HG03039 (cell line): ENCODE measurements at regions not wholly inside any gene's neighbourhood (a gene's known extent, or its start where the extent isn't known, plus 50 kb on each side); places are given as distances from the start of the nearest gene placed in this dataset.

Source experiments
- ATAC-seq: cut with Tn5 transposase; IDR thresholded peaks from one replicate; pipeline ENCODE4 v1.9.1; 2021; ENCODE audit warnings: mild to moderate bottlenecking, moderate library complexity; ENCODE audit not compliant: unreplicated experiment

- no peak for ATAC-seq
Measured at GRCh38 chr2:30310371-30310770, 79.0 kb downstream of the LBH start.

- ATAC-seq, result peak; percentile 57
Measured at GRCh38 chr2:30310955-30311354, 79.6 kb downstream of the LBH start.

- no peak for ATAC-seq
Measured at GRCh38 chr2:30311711-30312110, 80.4 kb downstream of the LBH start.

- ATAC-seq, result no peak
Measured at GRCh38 chr2:30312916-30313315, 81.6 kb downstream of the LBH start.

GRCh38 chr2:30314981-30315380, 83.6 kb downstream of the LBH start:
- no peak for ATAC-seq

GRCh38 chr2:30315391-30316063, 84.2 kb downstream of the LBH start:
- no peak for ATAC-seq

- no peak for ATAC-seq
Measured at GRCh38 chr2:30316408-30316807, 85.1 kb downstream of the LBH start.

GRCh38 chr2:30318987-30319782, 87.9 kb downstream of the LBH start:
- no peak for ATAC-seq

- ATAC-seq, result no peak
Measured at GRCh38 chr2:30321466-30321865, 90.1 kb downstream of the LBH start.

- ATAC-seq, result no peak
Measured at GRCh38 chr2:30323499-30323898, 92.2 kb downstream of the LBH start.

- ATAC-seq, result no peak
Measured at GRCh38 chr2:30324245-30324908, 93.0 kb downstream of the LBH start.

- no peak for ATAC-seq
Measured at GRCh38 chr2:30325600-30326328, 94.4 kb downstream of the LBH start.

- ATAC-seq, result no peak
Measured at GRCh38 chr2:30326497-30326896, 95.2 kb downstream of the LBH start.

GRCh38 chr2:30331038-30331437, 99.7 kb downstream of the LBH start:
- ATAC-seq, result no peak

GRCh38 chr2:30331869-30332268, 100.5 kb downstream of the LBH start:
- no peak for ATAC-seq

GRCh38 chr2:30332791-30333453, 101.6 kb downstream of the LBH start:
- ATAC-seq, result no peak

GRCh38 chr2:30334762-30335363, 103.5 kb downstream of the LBH start:
- no peak for ATAC-seq

- ATAC-seq, result no peak
Measured at GRCh38 chr2:30336084-30336483, 104.8 kb downstream of the LBH start.

- peak; percentile 88 for ATAC-seq
Measured at GRCh38 chr2:30336978-30337841, 105.9 kb downstream of the LBH start.
